Astrocyte (in vitro differentiated cells and primary cell): ENCODE measurements at regions not wholly inside any gene's neighbourhood (a gene's known extent, or its start where the extent isn't known, plus 50 kb on each side); places are given as distances from the start of the nearest gene placed in this dataset.

Experiments
- DNase-seq: peaks from one replicate; pipeline ENCODE4 v3.0.0-alpha.2; 2010; ENCODE audit warnings: low read depth
- FAIRE-seq: peaks from 2 replicates; lab custom pipeline; 2011; peaks lifted over from hg19 to GRCh38; lab: Jason Lieb, UNC
- H2AFZ ChIP-seq: 2 replicates; pipeline ENCODE4 v1.6.0; 2012; ENCODE audit warnings: low read depth, low read length, inconsistent platforms
- H3K27ac ChIP-seq: 2 replicates; pipeline ENCODE4 v1.5.1; 2011; ENCODE audit warnings: low read depth, low read length, inconsistent platforms
- H3K27me3 ChIP-seq: 2 replicates; pipeline ENCODE4 v1.6.0; 2011; ENCODE audit warnings: low read length, inconsistent platforms; ENCODE audit not compliant: insufficient read depth
- H3K36me3 ChIP-seq: 2 replicates; pipeline ENCODE4 v1.5.1; 2011; ENCODE audit warnings: low read length, inconsistent platforms; ENCODE audit not compliant: insufficient read depth
- H3K4me1 ChIP-seq: 2 replicates; pipeline ENCODE4 v1.5.1; 2011; ENCODE audit warnings: low read length, inconsistent platforms; ENCODE audit not compliant: insufficient read depth
- H3K4me2 ChIP-seq: 2 replicates; pipeline ENCODE4 v1.6.0; 2012; ENCODE audit warnings: low read length, inconsistent platforms
- H3K4me3 ChIP-seq: 2 replicates; pipeline ENCODE4 v1.5.1; 2011; ENCODE audit warnings: low read depth, mild to moderate bottlenecking, low read length, inconsistent platforms; ENCODE audit not compliant: insufficient read depth
- H3K79me2 ChIP-seq: 2 replicates; pipeline ENCODE4 v1.6.0; 2012; ENCODE audit warnings: mild to moderate bottlenecking, low read length, inconsistent platforms; ENCODE audit not compliant: insufficient read depth
- H3K9ac ChIP-seq: 2 replicates; pipeline ENCODE4 v1.6.0; 2012; ENCODE audit warnings: mild to moderate bottlenecking, low read length, inconsistent platforms
- H3K9me3 ChIP-seq: 2 replicates; pipeline ENCODE4 v1.5.1; 2012; ENCODE audit warnings: low read depth, mild to moderate bottlenecking, low read length, inconsistent platforms; ENCODE audit not compliant: insufficient read depth
- H4K20me1 ChIP-seq: 2 replicates; pipeline ENCODE4 v1.6.0; 2012; ENCODE audit warnings: low read length, inconsistent platforms; ENCODE audit not compliant: insufficient read depth
- H3K27ac Mint-ChIP-seq: one replicate; pipeline ENCODE4 v1.8.0; 2021; ENCODE audit warnings: mild to moderate bottlenecking, mixed read lengths; ENCODE audit not compliant: unreplicated experiment
- H3K27me3 Mint-ChIP-seq: one replicate; pipeline ENCODE4 v1.8.0; 2021; ENCODE audit warnings: low read depth, mixed read lengths; ENCODE audit not compliant: unreplicated experiment
- H3K36me3 Mint-ChIP-seq: one replicate; pipeline ENCODE4 v1.8.0; 2021; ENCODE audit warnings: low read depth, mixed read lengths; ENCODE audit not compliant: unreplicated experiment
- H3K4me1 Mint-ChIP-seq: one replicate; pipeline ENCODE4 v1.8.0; 2021; ENCODE audit warnings: low read depth, mixed read lengths; ENCODE audit not compliant: unreplicated experiment
- H3K4me3 Mint-ChIP-seq: one replicate; pipeline ENCODE4 v1.8.0; 2021; ENCODE audit warnings: mild to moderate bottlenecking, moderate library complexity, mixed read lengths; ENCODE audit not compliant: unreplicated experiment
- H3K9me3 Mint-ChIP-seq: one replicate; pipeline ENCODE4 v1.8.0; 2021; ENCODE audit warnings: mild to moderate bottlenecking, mixed read lengths; ENCODE audit not compliant: unreplicated experiment
- EZH2 ChIP-seq: IDR thresholded peaks from 2 replicates; pipeline ENCODE4 v1.6.1; 2012; ENCODE audit warnings: mild to moderate bottlenecking, low read length, inconsistent platforms; ENCODE audit not compliant: insufficient read depth
- TF ChIP-seq, protein P1 (sequence below): IDR thresholded peaks from 2 replicates; pipeline ENCODE4 v1.5.1; 2011; ENCODE audit warnings: low read depth, mild to moderate bottlenecking, inconsistent platforms, low read length, moderate library complexity; ENCODE audit not compliant: insufficient read depth

- Mint-ChIP-seq H3K4me1 (no peaks in the 10 kb centered on the region), H3K27me3 (peaks cover 80% of the 10 kb centered on the region), H3K27ac (no peak overlapping the region), H3K9me3 (peaks cover 17% of the 10 kb centered on the region), H3K36me3 (no peaks in the 10 kb centered on the region), H3K4me3 (no peak overlapping the region)
- H4K20me1 ChIP-seq, result no peaks in the 10 kb centered on the region
- H3K36me3 ChIP-seq, result no peaks in the 10 kb centered on the region
- no peak overlapping the region for H3K4me3 ChIP-seq
- FAIRE-seq, result no peak
- TF ChIP-seq, protein P1, sequence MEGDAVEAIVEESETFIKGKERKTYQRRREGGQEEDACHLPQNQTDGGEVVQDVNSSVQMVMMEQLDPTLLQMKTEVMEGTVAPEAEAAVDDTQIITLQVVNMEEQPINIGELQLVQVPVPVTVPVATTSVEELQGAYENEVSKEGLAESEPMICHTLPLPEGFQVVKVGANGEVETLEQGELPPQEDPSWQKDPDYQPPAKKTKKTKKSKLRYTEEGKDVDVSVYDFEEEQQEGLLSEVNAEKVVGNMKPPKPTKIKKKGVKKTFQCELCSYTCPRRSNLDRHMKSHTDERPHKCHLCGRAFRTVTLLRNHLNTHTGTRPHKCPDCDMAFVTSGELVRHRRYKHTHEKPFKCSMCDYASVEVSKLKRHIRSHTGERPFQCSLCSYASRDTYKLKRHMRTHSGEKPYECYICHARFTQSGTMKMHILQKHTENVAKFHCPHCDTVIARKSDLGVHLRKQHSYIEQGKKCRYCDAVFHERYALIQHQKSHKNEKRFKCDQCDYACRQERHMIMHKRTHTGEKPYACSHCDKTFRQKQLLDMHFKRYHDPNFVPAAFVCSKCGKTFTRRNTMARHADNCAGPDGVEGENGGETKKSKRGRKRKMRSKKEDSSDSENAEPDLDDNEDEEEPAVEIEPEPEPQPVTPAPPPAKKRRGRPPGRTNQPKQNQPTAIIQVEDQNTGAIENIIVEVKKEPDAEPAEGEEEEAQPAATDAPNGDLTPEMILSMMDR, result no peak
- TF ChIP-seq EZH2, result no peak
- H3K9ac ChIP-seq, result no peak overlapping the region
- H3K9me3 ChIP-seq, result no peaks in the 10 kb centered on the region
- H3K4me1 ChIP-seq, result no peaks in the 10 kb centered on the region
- H3K79me2 ChIP-seq, result no peaks in the 10 kb centered on the region
- no peak for DNase-seq
- H3K27ac ChIP-seq, result no peak overlapping the region
- no peak overlapping the region for H3K4me2 ChIP-seq
- no peak overlapping the region for H2AFZ ChIP-seq
- peaks cover 23% of the 10 kb centered on the region for H3K27me3 ChIP-seq
Measured at GRCh38 chr6:1105833-1106400, 206.0 kb upstream of the FOXQ1 start.

- Mint-ChIP-seq H3K4me3 (no peak overlapping the region), H3K27ac (no peak overlapping the region), H3K4me1 (no peaks in the 10 kb centered on the region), H3K27me3 (peaks cover 88% of the 10 kb centered on the region), H3K9me3 (peaks cover 20% of the 10 kb centered on the region), H3K36me3 (no peaks in the 10 kb centered on the region)
- Histone ChIP-seq H3K36me3 (no peaks in the 10 kb centered on the region), H3K79me2 (no peaks in the 10 kb centered on the region), H4K20me1 (no peaks in the 10 kb centered on the region), H3K9me3 (no peaks in the 10 kb centered on the region), H3K4me3 (no peak overlapping the region), H3K4me2 (no peak overlapping the region), H3K27me3 (peaks cover 27% of the 10 kb centered on the region), H3K27ac (no peak overlapping the region), H2AFZ (no peak overlapping the region), H3K4me1 (no peaks in the 10 kb centered on the region), H3K9ac (no peak overlapping the region)
- TF ChIP-seq, protein P1, result no peak
- no peak for TF ChIP-seq EZH2
- FAIRE-seq (no peak), DNase-seq (no peak)
Measured at GRCh38 chr6:1104988-1105670, 206.8 kb upstream of the FOXQ1 start.
